Transverse colon (tissue), 4 donors: ENCODE measurements at regions not wholly inside any gene's neighbourhood (a gene's known extent, or its start where the extent isn't known, plus 50 kb on each side); places are given as distances from the start of the nearest gene placed in this dataset.

Experiments
- DNase-seq: peaks from one replicate; pipeline ENCODE4 v3.0.0-alpha.2; 2019
- H3K27ac ChIP-seq, 4 donors: fragments of 200-600 bp; sonication (generic); 2 replicates each; pipeline ENCODE4 v1.5.1; 2016 to 2018; ENCODE audit warnings: inconsistent platforms in 4 of 4
- H3K27me3 ChIP-seq: fragments of 200-600 bp; sonication (generic); 2 replicates; pipeline ENCODE4 v1.5.1; 2017; ENCODE audit warnings: inconsistent platforms
- H3K36me3 ChIP-seq, 4 donors: fragments of 200-600 bp; sonication (generic); 2 replicates each; pipeline ENCODE4 v1.5.1; 2017 to 2019; ENCODE audit warnings: inconsistent platforms in 4 of 4
- H3K4me1 ChIP-seq, 4 donors: fragments of 200-600 bp; sonication (generic); 2 replicates each; pipeline ENCODE4 v1.5.1; 2017 to 2020; ENCODE audit warnings: inconsistent platforms in 4 of 4
- H3K4me3 ChIP-seq, 4 donors: fragments of 200-600 bp; sonication (generic); 1 replicate in 1 of 4; 2 replicates in 3 of 4; pipeline versions ENCODE4 v1.5.1 to v1.6.1; 2017 to 2019; ENCODE audit warnings: inconsistent platforms in 4 of 4
- H3K9me3 ChIP-seq, 2 donors: fragments of 200-600 bp; sonication (generic); 2 replicates each; pipeline ENCODE4 v1.5.1; 2017 to 2019; ENCODE audit warnings: inconsistent platforms in 2 of 2
- CTCF ChIP-seq, 5 experiments: fragments of 200-600 bp in 3 of 5; fragments of 450-650 bp in 2 of 5; sonication (generic) in 3 of 5; IDR thresholded peaks; 1 replicate in 2 of 5; 2 replicates in 3 of 5; pipeline ENCODE4 v1.5.1; 2016 to 2017; ENCODE audit warnings: antibody characterized with exemption in 5 of 5, inconsistent platforms in 3 of 5, mild to moderate bottlenecking in 2 of 5, moderate library complexity in 1 of 5
- EP300 ChIP-seq: sonication (generic); formaldehyde crosslinking; IDR thresholded peaks from one replicate; pipeline ENCODE4 v1.6.1; 2017; ENCODE audit warnings: antibody characterized with exemption, low read depth
- POLR2A ChIP-seq: fragments of 450-650 bp; IDR thresholded peaks from one replicate; pipeline ENCODE4 v1.6.1; 2016; ENCODE audit warnings: antibody characterized with exemption, mild to moderate bottlenecking, moderate library complexity
- POLR2AphosphoS5 ChIP-seq, 3 donors: sonication (generic); formaldehyde crosslinking; IDR thresholded peaks; one replicate each; pipeline ENCODE4 v1.6.1; 2016; ENCODE audit warnings: antibody characterized with exemption in 3 of 3
- WGBS, 2 donors: methylation state at CpG; one replicate each; pipeline ENCODE4 v1.1.5; 2018; ENCODE audit warnings: low coverage in 1 of 2; 5-methylcytosine and 5-hydroxymethylcytosine counted together
- in situ Hi-C, 4 donors: fragments of 200-750 bp; cut with MboI; loops; one replicate each; pipeline versions ENCODE4 v1.15.0 to v1.15.1; 2017; ENCODE audit warnings: low sequenced_read_pairs in 3 of 4, low pct_ligation_motif_present in 1 of 4, low pct_unique_long_range_greater_than_20kb in 1 of 4
- intact Hi-C: fragments of 100-400 bp; cut with DNase I; formaldehyde crosslinking; loops from one replicate; pipeline ENCODE4 v1.15.1; 2023; ENCODE audit warnings: low total_unique reads

GRCh38 chr2:41900101-41900577, 147.7 kb upstream of the PKDCC start:
- intact Hi-C loops (no loop called here), in situ Hi-C loops (no loop called here)
- H3K4me3 ChIP-seq, result no peak overlapping the region
- H3K4me1 ChIP-seq, result peaks cover 0 to 9% (median 6%) of the 10 kb centered on the region in 4 donors
- TF ChIP-seq POLR2AphosphoS5 (IDR thresholded peaks at IDR 0.05), result no peak
- TF ChIP-seq EP300, result no peak
- TF ChIP-seq CTCF (IDR thresholded peaks at IDR 0.05), result no peak
- no peak for TF ChIP-seq POLR2A
- whole genome bisulfite sequencing, 2 donors, result 41 to 60% methylated on average over 1 of the region's 1 CpG
- DNase-seq, result no peak
- no peaks in the 10 kb centered on the region for H3K27me3 ChIP-seq
- no peaks in the 10 kb centered on the region for H3K36me3 ChIP-seq
- no peaks in the 10 kb centered on the region for H3K9me3 ChIP-seq
- H3K27ac ChIP-seq, result no peak overlapping the region

- Histone ChIP-seq H3K27me3 (no peaks in the 10 kb centered on the region), H3K9me3 (no peaks in the 10 kb centered on the region), H3K27ac (no peak overlapping the region), H3K36me3 (no peaks in the 10 kb centered on the region), H3K4me1 (peaks cover 4 to 10% (median 8%) of the 10 kb centered on the region in 4 donors), H3K4me3 (no peak overlapping the region)
- no peak for DNase-seq
- in situ Hi-C loops, result no loop called here
- TF ChIP-seq CTCF (IDR thresholded peaks at IDR 0.05) (no peak), POLR2AphosphoS5 (IDR thresholded peaks at IDR 0.05) (no peak), POLR2A (no peak)
- 88 to 95% methylated on average over 2 of the region's 2 CpGs for WGBS, 2 donors
- intact Hi-C loops, result no loop called here
Observed at GRCh38 chr2:41902897-41903296, 144.9 kb upstream of the PKDCC start.

- intact Hi-C loops (no loop called here), in situ Hi-C loops (no loop called here)
- no peak overlapping the region for H3K4me3 ChIP-seq
- no peaks in the 10 kb centered on the region for H3K27me3 ChIP-seq
- no peaks in the 10 kb centered on the region for H3K36me3 ChIP-seq
- DNase-seq, result no peak
- peaks cover 4 to 13% (median 10%) of the 10 kb centered on the region in 4 donors for H3K4me1 ChIP-seq
- TF ChIP-seq EP300 (no peak), POLR2A (no peak), POLR2AphosphoS5 (IDR thresholded peaks at IDR 0.05) (no peak), CTCF (IDR thresholded peaks at IDR 0.05) (no peak)
- no peak overlapping the region for H3K27ac ChIP-seq
- H3K9me3 ChIP-seq, result no peaks in the 10 kb centered on the region
Observed at GRCh38 chr2:41903474-41904135, 144.2 kb upstream of the PKDCC start.

- Histone ChIP-seq H3K27me3 (no peaks in the 10 kb centered on the region), H3K4me3 (no peak overlapping the region), H3K9me3 (no peaks in the 10 kb centered on the region), H3K27ac (no peak overlapping the region), H3K36me3 (no peaks in the 10 kb centered on the region), H3K4me1 (peaks cover 4 to 13% (median 10%) of the 10 kb centered on the region in 4 donors)
- in situ Hi-C loops, result no loop called here
- DNase-seq, result no peak
- intact Hi-C loops, result no loop called here
- TF ChIP-seq CTCF (IDR thresholded peaks at IDR 0.05) (no peak), POLR2A (no peak), EP300 (no peak), POLR2AphosphoS5 (IDR thresholded peaks at IDR 0.05) (no peak)
- 73 to 100% methylated on average over 2 of the region's 2 CpGs for WGBS, 2 donors
Observed at GRCh38 chr2:41904459-41904858, 143.4 kb upstream of the PKDCC start.
